SK-N-SH (cell line): ENCODE measurements at regions not wholly inside any gene's neighbourhood (a gene's known extent, or its start where the extent isn't known, plus 50 kb on each side); places are given as distances from the start of the nearest gene placed in this dataset.

Experiments used
- CTCF ChIA-PET: fragments of 300-600, 350-600 bp; formaldehyde crosslinking; extraction: SDS; loops from one replicate; lab custom pipeline; 2021; lab: Yijun Ruan, JAX
- POLR2A ChIA-PET: fragments of 350-600 bp; sonication (Branson Sonifier 250); formaldehyde crosslinking; extraction: SDS; loops from one replicate; lab custom pipeline; 2020; ENCODE audit warnings: antibody characterized with exemption, inconsistent platforms; lab: Yijun Ruan, JAX
- DNase-seq: peaks from one replicate; pipeline ENCODE4 v3.0.0; 2012
- H2AFZ ChIP-seq: fragments of 200-600 bp; sonication (generic); 2 replicates; pipeline ENCODE4 v1.8.1; 2016; ENCODE audit warnings: antibody characterized with exemption, mild to moderate bottlenecking, low read depth
- H3F3A ChIP-seq: fragments of 200-600 bp; sonication (generic); replicated peaks from 2 replicates; pipeline ENCODE3; 2016; ENCODE audit warnings: antibody characterized with exemption, mild to moderate bottlenecking; ENCODE audit not compliant: insufficient read depth
- H3K27ac ChIP-seq, 2 experiments: fragments of 200-500 bp in 1 of 2; fragments of 200-600 bp in 1 of 2; sonication (Bioruptor generic) in 1 of 2; sonication (generic), shearing (Covaris generic) in 1 of 2; 2 replicates each; pipeline versions ENCODE4 v1.5.1 to v1.6.1; 2014 to 2016; ENCODE audit warnings: low read depth in 2 of 2, inconsistent platforms in 1 of 2, low read length in 1 of 2, mild to moderate bottlenecking in 1 of 2, mixed read lengths in 1 of 2
- H3K27me3 ChIP-seq: fragments of 200-600 bp; sonication (generic), shearing (Covaris generic); 2 replicates; pipeline ENCODE4 v1.6.1; 2016; ENCODE audit warnings: mixed run types; ENCODE audit not compliant: insufficient read depth
- H3K36me3 ChIP-seq, 2 experiments: fragments of 200-500 bp in 1 of 2; fragments of 200-600 bp in 1 of 2; sonication (Bioruptor generic) in 1 of 2; sonication (generic) in 1 of 2; replicated peaks in 1 of 2; 2 replicates each; pipeline versions ENCODE3 to v1.5.1; 2014 to 2016; ENCODE audit warnings: low read length in 1 of 2, mild to moderate bottlenecking in 1 of 2; ENCODE audit not compliant: insufficient read depth in 2 of 2, control insufficient read depth in 1 of 2
- H3K4me1 ChIP-seq, 2 experiments: fragments of 200-500 bp in 1 of 2; fragments of 200-600 bp in 1 of 2; sonication (Bioruptor generic) in 1 of 2; sonication (generic), shearing (Covaris generic) in 1 of 2; 2 replicates each; pipeline versions ENCODE4 v1.5.1 to v1.6.1; 2014 to 2016; ENCODE audit warnings: low read depth in 1 of 2, low read length in 1 of 2, mixed run types in 1 of 2; ENCODE audit not compliant: insufficient read depth in 2 of 2, control insufficient read depth in 1 of 2
- H3K4me2 ChIP-seq: fragments of 200-600 bp; sonication (generic), shearing (Covaris generic); 2 replicates; pipeline ENCODE4 v1.6.1; 2017; ENCODE audit warnings: mixed run types
- H3K4me3 ChIP-seq, 2 experiments: fragments of 200-500 bp in 1 of 2; fragments of 200-600 bp in 1 of 2; sonication (Bioruptor generic) in 1 of 2; sonication (generic), shearing (Covaris generic) in 1 of 2; 2 replicates each; pipeline versions ENCODE4 v1.5.1 to v1.8.1; 2014 to 2016; ENCODE audit warnings: low read depth in 2 of 2, inconsistent platforms in 1 of 2, low read length in 1 of 2, mild to moderate bottlenecking in 1 of 2, mixed read lengths in 1 of 2, moderate library complexity in 1 of 2
- H3K79me2 ChIP-seq: fragments of 200-600 bp; sonication (generic); 2 replicates; pipeline ENCODE4 v1.8.1; 2017; ENCODE audit warnings: mild to moderate bottlenecking; ENCODE audit not compliant: insufficient read depth
- H3K9ac ChIP-seq: fragments of 200-600 bp; sonication (generic); 2 replicates; pipeline ENCODE4 v1.6.1; 2017; ENCODE audit warnings: mixed run types
- H3K9me2 ChIP-seq: fragments of 200-600 bp; sonication (generic); 2 replicates; pipeline ENCODE4 v1.6.1; 2017; ENCODE audit warnings: mixed run types
- H3K9me3 ChIP-seq: fragments of 200-600 bp; sonication (generic); 2 replicates; pipeline ENCODE4 v1.6.1; 2017; ENCODE audit warnings: mixed run types, mild to moderate bottlenecking, moderate library complexity
- H4K20me1 ChIP-seq: fragments of 200-600 bp; sonication (generic); 2 replicates; pipeline ENCODE4 v1.6.1; 2017; ENCODE audit warnings: mild to moderate bottlenecking, mixed run types; ENCODE audit not compliant: insufficient read depth
- CTCF ChIP-seq: fragments of 200-600 bp; sonication (generic); IDR thresholded peaks from 2 replicates; pipeline ENCODE4 v1.6.1; 2017; ENCODE audit warnings: antibody characterized with exemption, mild to moderate bottlenecking, moderate library complexity
- ELF1 ChIP-seq: IDR thresholded peaks from 2 replicates; pipeline ENCODE4 v1.4.0; 2012
- EP300 ChIP-seq, 2 experiments: IDR thresholded peaks; 2 replicates each; pipeline versions ENCODE4 v1.4.0 to v1.6.1; 2012; ENCODE audit warnings: borderline replicate concordance in 1 of 2, low read depth in 1 of 2, low read length in 1 of 2
- EZH2phosphoT487 ChIP-seq: fragments of 200-600 bp; sonication (generic); IDR thresholded peaks from 2 replicates; pipeline ENCODE4 v1.6.1; 2017; ENCODE audit warnings: low read depth, mixed run types, mild to moderate bottlenecking, antibody characterized with exemption, moderate library complexity, borderline replicate concordance
- JUND ChIP-seq: IDR thresholded peaks from 2 replicates; pipeline ENCODE4 v1.4.0; 2012
- MAX ChIP-seq: IDR thresholded peaks from 2 replicates; pipeline ENCODE4 v1.4.0; 2012; ENCODE audit warnings: low read depth
- MEF2A ChIP-seq: IDR thresholded peaks from 2 replicates; pipeline ENCODE4 v1.4.0; 2012; ENCODE audit warnings: low read depth, borderline replicate concordance
- MXI1 ChIP-seq: IDR thresholded peaks from 2 replicates; pipeline ENCODE4 v1.6.1; 2012; ENCODE audit warnings: mild to moderate bottlenecking, low read depth, low read length, improper control_type of control experiment
- NRF1 ChIP-seq: IDR thresholded peaks from 2 replicates; pipeline ENCODE4 v1.6.1; 2012; ENCODE audit warnings: low read depth, mild to moderate bottlenecking, low read length
- RAD21 ChIP-seq: IDR thresholded peaks from 2 replicates; pipeline ENCODE4 v1.6.1; 2012; ENCODE audit warnings: mild to moderate bottlenecking, low read length
- RCOR1 ChIP-seq: fragments of 150-350 bp; IDR thresholded peaks from 2 replicates; pipeline ENCODE4 v1.6.1; 2017; ENCODE audit warnings: antibody characterized with exemption, low read length
- TAF1 ChIP-seq: IDR thresholded peaks from 2 replicates; pipeline ENCODE4 v1.6.1; 2012; ENCODE audit warnings: low read depth, mild to moderate bottlenecking, low read length, moderate library complexity, borderline replicate concordance
- USF2 ChIP-seq: fragments of 150-350 bp; IDR thresholded peaks from 2 replicates; pipeline ENCODE4 v1.6.1; 2017; ENCODE audit warnings: antibody characterized with exemption, low read length, low read depth, borderline replicate concordance
- ZBTB33 ChIP-seq: IDR thresholded peaks from 2 replicates; pipeline ENCODE4 v1.4.0; 2012; ENCODE audit warnings: low read depth, borderline replicate concordance
- WGBS: methylation state at CpG from one replicate; pipeline ENCODE4 v1.1.6; 2017; ENCODE audit warnings: low lambda C conversion rate; 5-methylcytosine and 5-hydroxymethylcytosine counted together

- H2AFZ ChIP-seq = no peak overlapping the region
- no peaks in the 10 kb centered on the region for H3K79me2 ChIP-seq
- no peak overlapping the region for H3K9ac ChIP-seq
- H3K9me3 ChIP-seq = no peaks in the 10 kb centered on the region
- TF ChIP-seq TAF1 (no peak), MXI1 (no peak), RAD21 (no peak), MEF2A (no peak), EZH2phosphoT487 (no peak), ELF1 (no peak), RCOR1 (no peak), USF2 (no peak), EP300 (IDR thresholded peaks at IDR 0.05; ENCODE audit: borderline replicate concordance in 1 of 2, low read depth in 1 of 2, low read length in 1 of 2) (no peak), ZBTB33 (no peak), NRF1 (no peak), CTCF (no peak), JUND (no peak), MAX (no peak)
- H3K4me1 ChIP-seq = no peaks in the 10 kb centered on the region; a peak in 1 of 4 replicates
- H4K20me1 ChIP-seq = no peaks in the 10 kb centered on the region
- ChIA-PET POLR2A (no interaction called here), CTCF (interaction anchor here (1.0 kb wide), 1 partner anchor 339 kb away, joined by 3 read pairs; no protein-coding TSS in a partner anchor)
- H3K4me2 ChIP-seq = no peak overlapping the region
- H3K27me3 ChIP-seq = no peaks in the 10 kb centered on the region
- WGBS = 71% methylated on average over 1 of the region's 1 CpG
- no peaks in the 10 kb centered on the region for H3K36me3 ChIP-seq
- H3F3A ChIP-seq = no peaks in the 10 kb centered on the region
- no peak overlapping the region for H3K4me3 ChIP-seq
- no peak overlapping the region for H3K27ac ChIP-seq
- DNase-seq = no peak
- H3K9me2 ChIP-seq = no peaks in the 10 kb centered on the region
Measured at GRCh38 chr11:112626731-112627130, 334.5 kb upstream of the NCAM1 start.
